Activated CD8-positive, alpha-beta T cell treated with anti-CD3 and anti-CD28 coated beads for 36 hours (primary cell): ENCODE measurements at regions not wholly inside any gene's neighbourhood (a gene's known extent, or its start where the extent isn't known, plus 50 kb on each side); places are given as distances from the start of the nearest gene placed in this dataset.

Source experiments
- ATAC-seq: fragments of 200-7000 bp; cut with Tn5 transposase; one replicate; pipeline ENCODE4 v1.10.0; 2021; ENCODE audit warnings: mild to moderate bottlenecking, moderate library complexity
- CTCF ChIA-PET: fragments of 350-600 bp; sonication (Branson Sonifier 250); formaldehyde crosslinking; loops from one replicate; lab custom pipeline; 2021; ENCODE audit warnings: antibody characterized with exemption; lab: Charles Lee
- POLR2A ChIA-PET: fragments of 350-600 bp; sonication (Branson Sonifier 250); formaldehyde crosslinking; loops from one replicate; lab custom pipeline; 2021; ENCODE audit warnings: antibody characterized with exemption; lab: Charles Lee
- DNase-seq: peaks from one replicate; pipeline ENCODE4 v3.0.0-alpha.2; 2020
- H3K27ac Mint-ChIP-seq: one replicate; pipeline ENCODE4 v1.8.0; 2021; ENCODE audit warnings: mild to moderate bottlenecking, mixed read lengths
- H3K27me3 Mint-ChIP-seq: one replicate; pipeline ENCODE4 v1.8.0; 2021; ENCODE audit warnings: mixed read lengths
- H3K36me3 Mint-ChIP-seq: one replicate; pipeline ENCODE4 v1.8.0; 2021; ENCODE audit warnings: low read depth, mixed read lengths
- H3K4me1 Mint-ChIP-seq: one replicate; pipeline ENCODE4 v1.8.0; 2021; ENCODE audit warnings: low read depth, mixed read lengths
- H3K4me3 Mint-ChIP-seq: one replicate; pipeline ENCODE4 v1.8.0; 2021; ENCODE audit warnings: mild to moderate bottlenecking, moderate library complexity, mixed read lengths
- H3K9me3 Mint-ChIP-seq: one replicate; pipeline ENCODE4 v1.8.0; 2021; ENCODE audit warnings: mixed read lengths
- intact Hi-C: fragments of 100-400 bp; cut with micrococcal nuclease; formaldehyde crosslinking; loops from one replicate; pipeline ENCODE4 v1.10.0; 2022
- TF ChIP-seq, protein P1 (sequence below): fragments of 200-600 bp; IDR thresholded peaks from one replicate; pipeline ENCODE4 v1.8.0; 2022; ENCODE audit warnings: antibody characterized with exemption, mild to moderate bottlenecking

DNA sequence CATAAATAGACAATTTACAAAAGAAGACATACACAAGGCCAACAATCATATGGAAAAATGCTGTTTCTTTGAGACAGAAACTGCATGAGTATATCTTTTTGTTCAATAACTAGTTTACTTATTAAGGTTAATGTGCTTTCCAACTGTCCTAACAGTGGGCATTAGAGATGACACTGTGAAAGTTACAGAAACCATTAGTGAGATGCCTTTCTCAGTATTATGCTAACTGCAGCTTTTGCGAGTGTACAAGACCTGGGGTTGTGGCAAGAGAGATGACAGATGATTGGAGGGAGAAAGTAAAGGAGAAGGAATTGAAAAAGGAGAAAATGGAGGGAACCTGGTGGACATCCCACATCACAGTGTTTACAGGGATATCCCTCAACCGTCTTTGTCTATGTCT, 640.5 kb downstream of the ZPLD1 start:
- no peak for DNase-seq
- ChIA-PET POLR2A (no interaction called here), CTCF (no interaction called here)
- Mint-ChIP-seq H3K4me3 (no peak overlapping the region), H3K9me3 (no peaks in the 10 kb centered on the region), H3K4me1 (no peaks in the 10 kb centered on the region), H3K36me3 (no peaks in the 10 kb centered on the region), H3K27me3 (no peaks in the 10 kb centered on the region), H3K27ac (no peak overlapping the region)
- ATAC-seq, result no peak
- TF ChIP-seq, protein P1, sequence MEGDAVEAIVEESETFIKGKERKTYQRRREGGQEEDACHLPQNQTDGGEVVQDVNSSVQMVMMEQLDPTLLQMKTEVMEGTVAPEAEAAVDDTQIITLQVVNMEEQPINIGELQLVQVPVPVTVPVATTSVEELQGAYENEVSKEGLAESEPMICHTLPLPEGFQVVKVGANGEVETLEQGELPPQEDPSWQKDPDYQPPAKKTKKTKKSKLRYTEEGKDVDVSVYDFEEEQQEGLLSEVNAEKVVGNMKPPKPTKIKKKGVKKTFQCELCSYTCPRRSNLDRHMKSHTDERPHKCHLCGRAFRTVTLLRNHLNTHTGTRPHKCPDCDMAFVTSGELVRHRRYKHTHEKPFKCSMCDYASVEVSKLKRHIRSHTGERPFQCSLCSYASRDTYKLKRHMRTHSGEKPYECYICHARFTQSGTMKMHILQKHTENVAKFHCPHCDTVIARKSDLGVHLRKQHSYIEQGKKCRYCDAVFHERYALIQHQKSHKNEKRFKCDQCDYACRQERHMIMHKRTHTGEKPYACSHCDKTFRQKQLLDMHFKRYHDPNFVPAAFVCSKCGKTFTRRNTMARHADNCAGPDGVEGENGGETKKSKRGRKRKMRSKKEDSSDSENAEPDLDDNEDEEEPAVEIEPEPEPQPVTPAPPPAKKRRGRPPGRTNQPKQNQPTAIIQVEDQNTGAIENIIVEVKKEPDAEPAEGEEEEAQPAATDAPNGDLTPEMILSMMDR, result no peak
- intact Hi-C loops, result no loop called here

DNA sequence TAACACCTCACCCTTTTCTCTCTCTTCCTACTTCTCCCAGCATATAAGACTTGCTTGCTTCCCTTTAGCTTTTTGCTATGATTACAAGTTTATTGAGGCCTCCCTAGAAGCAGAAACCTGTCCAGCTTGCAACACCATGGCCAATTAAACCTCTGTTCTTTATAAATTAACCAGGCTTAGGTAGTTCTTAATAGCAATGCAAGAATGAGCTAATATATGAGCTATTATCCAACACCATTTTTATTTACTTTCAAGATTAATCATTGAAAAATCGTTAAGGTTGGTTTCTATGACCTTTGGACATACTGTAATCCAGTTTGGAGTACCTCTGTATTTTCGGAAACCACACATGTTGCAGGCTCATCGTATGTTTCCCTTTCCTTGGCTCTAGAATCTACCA, 643.1 kb downstream of the ZPLD1 start:
- Mint-ChIP-seq H3K4me1 (no peaks in the 10 kb centered on the region), H3K27me3 (no peaks in the 10 kb centered on the region), H3K36me3 (no peaks in the 10 kb centered on the region), H3K4me3 (no peak overlapping the region), H3K9me3 (no peaks in the 10 kb centered on the region), H3K27ac (no peak overlapping the region)
- intact Hi-C loops, result no loop called here
- ChIA-PET POLR2A (no interaction called here), CTCF (no interaction called here)
- ATAC-seq (no peak), DNase-seq (no peak)
- TF ChIP-seq, protein P1, result no peak

DNA sequence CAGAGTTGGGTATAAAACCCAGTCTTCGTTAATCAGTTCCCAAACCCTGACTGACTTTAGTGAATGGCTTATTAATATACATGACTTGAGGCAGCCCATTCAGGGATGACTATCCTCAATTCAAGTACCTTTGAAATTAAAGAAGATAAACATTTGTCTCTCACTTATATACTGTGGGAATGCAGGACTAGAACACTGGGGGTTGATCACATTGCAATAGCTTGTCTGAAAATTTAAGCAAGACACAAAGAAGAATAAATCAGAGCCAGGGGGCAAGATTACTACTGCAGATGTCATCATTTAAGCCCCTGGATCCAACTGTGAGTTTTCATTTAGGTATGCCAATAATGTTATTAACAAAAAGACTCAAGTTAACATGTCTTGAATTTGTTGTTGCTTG, 647.7 kb downstream of the ZPLD1 start:
- TF ChIP-seq, protein P1, result no peak
- no peaks in the 10 kb centered on the region for H3K4me1 Mint-ChIP-seq
- CTCF ChIA-PET, result no interaction called here

DNA sequence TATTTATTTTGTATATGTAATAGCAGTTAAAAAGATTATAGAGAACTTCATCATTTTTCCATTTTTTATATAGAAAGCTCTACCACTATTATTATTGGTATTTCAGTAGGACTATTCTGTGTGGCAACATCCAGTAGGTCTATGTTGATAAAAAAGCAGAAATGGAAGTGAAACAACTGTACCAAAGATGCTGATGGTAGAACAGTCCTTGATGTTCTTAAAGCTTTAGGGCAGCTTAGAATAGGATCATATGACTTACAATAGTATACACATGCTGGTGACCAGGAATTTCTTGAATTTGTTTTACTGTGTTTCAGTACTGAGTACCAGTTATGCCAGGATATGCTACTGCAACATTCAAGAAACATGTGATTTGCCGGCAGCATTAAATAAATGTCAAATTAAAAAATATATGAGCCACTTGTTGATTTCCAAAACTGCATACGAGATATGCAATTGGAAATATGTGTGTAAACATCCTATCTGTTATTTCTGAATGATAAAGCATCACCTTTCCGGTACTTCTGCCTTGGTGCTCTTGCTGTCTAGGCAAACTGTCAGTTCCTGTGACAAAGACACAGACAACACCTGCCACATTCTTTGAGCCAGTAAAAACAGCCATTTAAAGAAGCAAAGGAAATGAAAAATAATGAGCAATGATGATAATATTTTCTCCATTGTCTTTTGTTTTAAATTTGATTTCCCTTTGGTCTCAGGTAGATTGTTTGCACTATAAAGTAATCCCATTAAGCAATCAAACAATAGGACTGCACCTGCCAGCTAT, 649.2 kb downstream of the ZPLD1 start:
- H3K4me1 Mint-ChIP-seq, result no peaks in the 10 kb centered on the region
- no peak overlapping the region for H3K27ac Mint-ChIP-seq
- no peaks in the 10 kb centered on the region for H3K27me3 Mint-ChIP-seq
- H3K36me3 Mint-ChIP-seq, result no peaks in the 10 kb centered on the region
- no peak for DNase-seq
- ATAC-seq, result no peak
- POLR2A ChIA-PET, result no interaction called here
- H3K9me3 Mint-ChIP-seq, result no peaks in the 10 kb centered on the region
- TF ChIP-seq, protein P1, result no peak
- intact Hi-C loops, result no loop called here
- H3K4me3 Mint-ChIP-seq, result no peak overlapping the region
- CTCF ChIA-PET, result no interaction called here

More for the DNA sequence above, 647.7 kb downstream of the ZPLD1 start:
- Mint-ChIP-seq H3K36me3 (no peaks in the 10 kb centered on the region), H3K9me3 (no peaks in the 10 kb centered on the region), H3K27ac (no peak overlapping the region), H3K27me3 (no peaks in the 10 kb centered on the region), H3K4me3 (no peak overlapping the region)
- DNase-seq (no peak), ATAC-seq (no peak)
- POLR2A ChIA-PET, result no interaction called here
- intact Hi-C loops, result no loop called here

DNA sequence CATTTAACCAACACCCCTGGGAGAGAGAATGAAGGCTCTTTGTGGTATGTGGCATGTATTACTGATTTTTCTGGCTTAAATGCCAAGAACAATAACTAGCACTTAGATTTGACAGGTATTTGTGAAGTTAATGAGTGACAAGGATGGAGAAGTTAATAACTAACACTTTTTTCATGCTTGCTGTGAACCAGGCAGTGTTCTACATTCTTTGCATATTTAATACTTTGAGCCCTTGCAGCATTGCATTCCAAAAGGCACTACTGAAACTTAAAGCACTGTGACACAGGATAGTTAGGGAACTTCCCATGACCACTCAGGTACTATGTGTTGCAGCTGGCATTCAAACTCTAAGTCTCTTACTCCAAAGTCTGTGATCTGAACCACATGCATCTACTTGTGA, 650.6 kb downstream of the ZPLD1 start:
- Mint-ChIP-seq H3K9me3 (no peaks in the 10 kb centered on the region), H3K4me3 (no peak overlapping the region), H3K27ac (no peak overlapping the region), H3K36me3 (no peaks in the 10 kb centered on the region), H3K27me3 (no peaks in the 10 kb centered on the region), H3K4me1 (no peaks in the 10 kb centered on the region)
- ATAC-seq (no peak), DNase-seq (no peak)
- ChIA-PET CTCF (no interaction called here), POLR2A (no interaction called here)
- intact Hi-C loops, result no loop called here
- TF ChIP-seq, protein P1, result no peak
